ENCODE measurements at regions not wholly inside any gene's neighbourhood (a gene's known extent, or its start where the extent isn't known, plus 50 kb on each side); places are given as distances from the start of the nearest gene placed in this dataset.

GRCh38 chr4:151530230-151530629, 121.3 kb downstream of the FHIP1A start:
- H4K8ac ChIP-seq (ENCODE audit: low read depth in 2 of 2, low read length in 2 of 2), result no peak overlapping the region
- H2BK15ac ChIP-seq (ENCODE audit: low read depth, low read length), result no peak overlapping the region
- H3K18ac ChIP-seq (ENCODE audit: low read depth, low read length), result no peak overlapping the region
- DNase-seq, result no peak
- no peak overlapping the region for H2BK5ac ChIP-seq (ENCODE audit: low read depth, low read length, poor library complexity, severe bottlenecking)
- CTCF ChIA-PET, result no interaction called here
- no peaks in the 10 kb centered on the region for H3K9me1 ChIP-seq (ENCODE audit: insufficient read depth, low read length)
- no TSS peak for BruUV-seq (replicated peaks)
- no peak overlapping the region for H2BK120ac ChIP-seq (ENCODE audit: low read depth, low read length)
- H3K4me2 ChIP-seq (ENCODE audit: low read depth, low read length), result no peak overlapping the region
- no peaks in the 10 kb centered on the region for H4K20me1 ChIP-seq (ENCODE audit: insufficient read depth, low read length)
- no peak overlapping the region for H2BK20ac ChIP-seq (ENCODE audit: low read depth, low read length)
- no peak overlapping the region for H3K23ac ChIP-seq (ENCODE audit: low read depth, low read length)
- no peak overlapping the region for H3K56ac ChIP-seq (ENCODE audit: extremely low read depth, insufficient read depth, low read length)
- no peak overlapping the region for H3K4ac ChIP-seq (ENCODE audit: low read depth, low read length)
- intact Hi-C loops (cut with micrococcal nuclease), result no loop called here
- no peaks in the 10 kb centered on the region for H3K9me3 ChIP-seq (ENCODE audit: control insufficient read depth, insufficient read depth, low read length)
- no peak overlapping the region for H3K4me3 ChIP-seq (ENCODE audit: insufficient read depth, low read depth, low read length)
- dilution Hi-C loops (cut with HindIII; ENCODE audit: low sequenced_read_pairs, unreplicated experiment), result no loop called here
- no peak overlapping the region for H3K14ac ChIP-seq (replicated peaks; ENCODE audit: low read depth, low read length)
- ATAC-seq (ENCODE audit: low read depth), result no peak
- no peak overlapping the region for H4K5ac ChIP-seq (ENCODE audit: low read depth, low read length)
- no CpG with 5 or more reads among the region's 2 CpGs for WGBS, 2 experiments (ENCODE audit: extremely low coverage in 2 of 2, insufficient read length in 1 of 2)
- no peak overlapping the region for H3K9ac ChIP-seq (ENCODE audit: low read depth, low read length)
- H3K79me1 ChIP-seq (ENCODE audit: low read depth in 1 of 2, low read length in 2 of 2), result no peaks in the 10 kb centered on the region
- in situ Hi-C loops (cut with MboI; ENCODE audit: low sequenced_read_pairs), result no loop called here
- no peak overlapping the region for H2AFZ ChIP-seq (replicated peaks; ENCODE audit: low read length, poor library complexity)
- H2AK9ac ChIP-seq (replicated peaks; ENCODE audit: low read depth, low read length, poor library complexity), result no peak overlapping the region
- POLR2A ChIA-PET (ENCODE audit: unreplicated experiment), result no interaction called here
- H2AK5ac ChIP-seq (ENCODE audit: low read depth, low read length), result no peak overlapping the region
- H3K27ac ChIP-seq (ENCODE audit: insufficient read depth, low read length), result no peak overlapping the region
- H3K27me3 ChIP-seq (ENCODE audit: control insufficient read depth, insufficient read depth, low read length), result peaks cover 2% of the 10 kb centered on the region
- no peaks in the 10 kb centered on the region for H3K36me3 ChIP-seq (ENCODE audit: control insufficient read depth, insufficient read depth, low read length)
- H4K91ac ChIP-seq (ENCODE audit: insufficient read depth, low read depth, low read length), result no peak overlapping the region
- no peaks in the 10 kb centered on the region for H3K4me1 ChIP-seq (ENCODE audit: control insufficient read depth, insufficient read depth, low read length)
- TF ChIP-seq MXI1 (IDR thresholded peaks at IDR 0.05; ENCODE audit: borderline replicate concordance, low read depth, low read length), result no peak
- TF ChIP-seq USF2 (IDR thresholded peaks at IDR 0.05; ENCODE audit: low read depth, low read length), result no peak
- no peak for TF ChIP-seq RCOR1 (IDR thresholded peaks at IDR 0.05; ENCODE audit: insufficient replicate concordance, low read length)
- TF ChIP-seq RAD21 (IDR thresholded peaks at IDR 0.05; ENCODE audit: low read length), result no peak
- no peak for TF ChIP-seq RFX5 (IDR thresholded peaks at IDR 0.05; ENCODE audit: low read depth, low read length)
- no peak for TF ChIP-seq BHLHE40 (IDR thresholded peaks at IDR 0.05; ENCODE audit: low read depth, low read length)
- TF ChIP-seq CEBPB (IDR thresholded peaks at IDR 0.05; ENCODE audit: low read depth, low read length), result no peak
- no peak for TF ChIP-seq CTCF (conservative IDR thresholded peaks at IDR 0.05; ENCODE audit: low read depth, low read length)
- no peak for TF ChIP-seq SMC3 (IDR thresholded peaks at IDR 0.05; ENCODE audit: low read depth, low read length)
- TF ChIP-seq CHD1 (IDR thresholded peaks at IDR 0.05; ENCODE audit: low read depth, low read length), result no peak
- no peak for TF ChIP-seq MAFK (IDR thresholded peaks at IDR 0.05; ENCODE audit: low read depth, low read length)
- no peak for TF ChIP-seq FOS (IDR thresholded peaks at IDR 0.05; ENCODE audit: low read depth, low read length)
- no peak for TF ChIP-seq MAZ (IDR thresholded peaks at IDR 0.05; ENCODE audit: borderline replicate concordance, low read depth, low read length)
- TF ChIP-seq NFE2L2 (IDR thresholded peaks at IDR 0.05; ENCODE audit: low read depth, low read length), result no peak
- no peak for TF ChIP-seq ELK1 (IDR thresholded peaks at IDR 0.05; ENCODE audit: borderline replicate concordance, low read depth, low read length)
- no peak for TF ChIP-seq POLR2A (IDR thresholded peaks at IDR 0.05; ENCODE audit: low read depth, low read length)

All from IMR-90 (cell line).